GM19025 (cell line): ENCODE measurements at regions not wholly inside any gene's neighbourhood (a gene's known extent, or its start where the extent isn't known, plus 50 kb on each side); places are given as distances from the start of the nearest gene placed in this dataset.
"Not testable (repeated sequence)": the region's sequence is repeated elsewhere in the genome, so short reads cannot be mapped to it uniquely, and the experiment has no call there.

Experiments
- ATAC-seq: cut with Tn5 transposase; IDR thresholded peaks from one replicate; pipeline ENCODE4 v1.9.1; 2021; ENCODE audit warnings: mild to moderate bottlenecking, low read depth, moderate library complexity; ENCODE audit not compliant: unreplicated experiment

DNA sequence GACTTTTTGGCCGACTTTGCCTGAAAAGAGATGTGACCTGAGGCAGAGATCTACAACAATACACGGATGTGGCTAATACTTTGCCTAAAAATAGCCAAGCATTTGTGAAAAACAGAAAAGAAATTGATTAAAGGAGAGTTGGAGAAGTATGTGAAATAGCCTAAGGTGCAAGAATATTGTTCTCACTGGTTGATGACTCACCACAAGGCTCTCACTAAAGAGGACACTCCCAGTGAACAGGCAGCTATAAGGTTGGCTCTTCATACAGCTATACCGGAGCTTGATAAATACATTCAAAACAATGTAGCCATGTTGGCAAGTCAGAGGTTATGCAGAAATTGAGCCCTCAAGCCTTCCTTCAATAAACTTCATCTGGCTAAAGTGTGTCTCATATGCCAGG lies 317.2 kb upstream of the GRAMD2B start:
- no peak for ATAC-seq

DNA sequence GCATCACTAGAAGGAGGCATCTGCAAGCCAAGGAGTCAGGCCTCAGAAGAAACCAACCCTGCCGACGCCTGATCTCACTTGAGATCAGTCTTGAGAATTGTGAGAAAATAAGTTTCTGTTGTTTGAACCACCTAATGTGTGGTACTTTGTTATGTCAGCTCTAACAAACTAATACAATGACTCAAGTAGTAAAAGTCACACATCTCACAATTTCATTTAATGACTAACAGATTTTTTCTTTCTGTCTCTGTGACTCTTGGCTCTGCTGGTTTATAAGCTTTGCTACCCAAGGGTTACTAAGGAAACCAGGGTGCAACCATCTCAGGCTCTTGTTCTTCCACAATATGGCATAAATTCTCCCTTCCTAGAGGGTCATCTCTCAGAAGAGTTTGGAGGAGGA lies 315.8 kb upstream of the GRAMD2B start:
- no peak for ATAC-seq

DNA sequence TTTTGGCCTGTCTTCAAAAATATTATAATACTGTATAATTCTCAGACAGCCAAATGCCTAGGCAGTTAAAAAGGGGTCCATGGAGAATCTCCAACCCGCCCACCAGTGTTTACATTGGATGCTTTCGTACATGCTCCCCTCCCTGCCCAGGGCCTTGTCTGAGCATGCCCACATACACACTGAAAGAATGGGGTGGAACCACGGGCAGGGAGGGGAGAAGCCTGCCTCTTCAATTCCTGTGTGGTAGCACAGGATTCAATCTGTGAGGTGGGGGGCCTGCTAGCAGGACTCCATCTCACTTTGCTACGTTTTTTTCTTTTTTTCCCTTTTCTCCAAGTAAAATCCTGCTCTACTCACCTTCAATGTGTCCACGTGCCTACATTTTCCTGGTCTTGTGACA lies 314.7 kb upstream of the GRAMD2B start:
- ATAC-seq: no peak

DNA sequence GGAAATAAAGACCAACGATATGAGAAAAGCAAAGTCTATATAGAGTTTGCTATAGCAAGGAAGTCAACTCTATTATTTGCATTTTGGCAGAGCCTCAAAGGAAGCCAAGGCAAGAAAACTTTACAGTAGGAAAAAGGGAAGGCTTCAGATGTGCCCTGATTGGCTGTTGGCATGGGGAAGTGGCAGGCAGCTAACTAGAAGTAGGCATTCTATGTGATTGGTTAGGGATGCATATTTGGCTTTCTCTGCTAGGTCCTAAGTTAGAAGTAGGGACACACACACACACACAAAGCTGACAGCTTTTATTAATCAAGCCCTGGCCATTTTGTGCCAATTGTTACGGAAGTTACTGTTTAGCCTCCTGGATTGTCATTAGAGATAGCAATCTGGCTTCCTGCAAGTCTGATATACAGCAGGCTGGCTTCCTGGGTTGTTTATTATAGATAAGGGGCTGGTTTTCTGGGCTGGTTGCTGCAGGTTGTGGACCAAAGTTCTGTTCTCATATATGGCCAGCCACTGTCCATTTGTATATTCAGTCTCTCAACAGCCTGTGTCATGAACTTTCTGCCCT lies 308.1 kb upstream of the GRAMD2B start:
- ATAC-seq: no peak

DNA sequence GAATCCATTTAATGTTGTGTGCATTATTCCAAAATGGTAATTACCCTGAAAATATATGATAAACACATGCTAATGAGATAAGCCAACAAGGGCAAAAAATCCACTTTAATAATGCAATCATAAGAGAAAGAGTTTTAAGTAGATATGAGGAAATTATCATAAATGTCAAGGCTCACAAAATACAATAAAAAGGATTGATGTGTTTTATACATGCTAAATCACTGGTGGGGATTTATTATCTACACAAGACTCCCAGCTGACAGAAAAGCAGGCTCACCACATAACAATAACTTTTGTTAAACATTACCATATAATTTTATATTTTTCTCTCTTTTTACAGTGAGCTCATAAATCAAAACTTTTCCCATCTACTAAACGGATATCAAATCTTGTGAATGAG lies 306.2 kb upstream of the GRAMD2B start:
- ATAC-seq: no peak

DNA sequence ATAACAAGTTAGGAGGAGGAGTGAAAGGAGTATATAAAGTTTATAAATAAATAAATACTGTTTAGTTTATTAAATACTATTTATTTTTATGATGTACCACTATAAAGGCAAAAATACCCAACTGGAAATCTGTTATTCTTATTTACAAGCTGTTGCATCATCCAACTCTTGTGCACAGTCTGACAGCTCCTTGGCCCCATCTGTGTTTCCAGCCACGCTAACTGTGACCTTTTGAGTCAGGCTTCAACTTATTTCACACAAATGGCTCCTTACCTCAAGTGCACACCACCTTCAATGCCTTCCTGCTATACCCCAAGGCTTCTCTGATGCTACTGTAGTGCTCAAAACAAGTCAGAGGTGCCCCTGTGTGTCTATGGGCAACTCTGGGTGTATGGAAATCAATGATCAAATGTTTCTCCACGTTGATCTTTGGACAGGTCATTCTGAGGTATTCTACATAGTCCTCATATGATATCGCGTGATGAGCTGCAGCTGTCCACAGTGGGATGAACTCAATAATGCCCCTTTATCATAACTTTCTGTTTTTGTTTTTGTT lies 303.2 kb upstream of the GRAMD2B start:
- ATAC-seq: no peak

DNA sequence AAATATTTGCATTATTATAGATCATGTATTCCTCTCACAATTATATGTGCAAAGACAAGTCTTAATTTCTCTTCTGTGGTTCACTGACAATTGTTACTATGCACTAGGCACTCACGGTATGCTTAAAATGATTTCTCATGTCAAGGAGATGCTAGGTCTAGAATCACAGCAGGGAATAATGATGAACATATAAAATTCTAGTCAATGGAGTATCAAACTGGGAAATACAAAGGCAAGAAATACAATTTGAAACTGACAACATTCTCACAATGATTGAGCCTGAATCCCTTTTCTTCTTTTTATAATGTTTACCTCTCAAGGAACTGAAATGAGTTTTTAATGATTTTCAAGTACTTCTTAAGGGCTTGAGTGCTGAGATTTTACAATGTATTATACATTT lies 302.3 kb upstream of the GRAMD2B start:
- no peak for ATAC-seq

DNA sequence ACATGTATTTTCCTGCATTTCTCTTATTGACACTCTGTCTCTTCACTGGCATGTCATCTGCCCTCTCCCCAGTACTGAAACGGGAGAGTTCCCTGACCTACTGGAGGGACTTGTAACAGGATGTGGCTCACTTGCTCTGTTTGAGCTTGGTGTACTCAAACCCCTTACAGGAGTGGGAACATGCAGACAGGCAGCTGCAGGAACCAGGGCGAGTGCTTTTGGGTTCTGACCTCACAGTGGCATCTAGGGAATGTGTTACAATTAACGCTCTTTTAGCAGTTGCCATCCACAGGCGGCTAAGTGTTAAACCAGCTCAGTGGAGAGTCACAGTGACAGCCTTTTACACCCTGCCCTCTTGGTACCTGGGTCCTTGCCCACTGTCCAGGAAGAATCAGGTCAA lies 300.3 kb upstream of the GRAMD2B start:
- no peak for ATAC-seq

DNA sequence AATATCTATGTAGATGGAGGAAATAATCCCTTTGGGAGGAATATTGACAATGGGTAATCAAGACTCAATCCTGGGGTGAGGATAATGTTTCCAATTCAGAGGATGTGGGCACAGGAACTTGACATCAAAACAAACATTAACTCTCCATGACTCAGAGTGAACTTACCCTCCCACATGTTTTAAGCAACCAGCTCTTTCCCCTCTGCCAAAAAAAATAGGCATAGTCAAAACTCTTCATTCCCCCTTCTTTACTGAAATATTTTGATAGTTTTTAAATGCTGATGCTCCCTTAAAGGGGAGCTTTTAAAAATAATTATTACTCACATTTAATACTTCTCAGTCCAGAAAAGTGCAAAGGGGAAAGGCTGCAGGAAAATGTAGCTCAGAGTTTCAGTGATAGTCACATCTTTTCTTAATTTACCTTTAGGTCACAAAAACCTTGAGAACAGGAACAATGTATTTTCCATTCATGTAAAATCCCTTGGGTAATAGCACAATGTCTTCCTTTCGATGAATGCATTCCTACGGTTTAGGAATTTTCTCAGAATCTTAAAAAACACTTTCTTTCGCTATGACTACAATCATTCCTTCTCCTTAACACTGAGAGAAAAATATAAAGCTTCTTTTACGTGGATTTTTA lies 298.4 kb upstream of the GRAMD2B start:
- no peak for ATAC-seq

DNA sequence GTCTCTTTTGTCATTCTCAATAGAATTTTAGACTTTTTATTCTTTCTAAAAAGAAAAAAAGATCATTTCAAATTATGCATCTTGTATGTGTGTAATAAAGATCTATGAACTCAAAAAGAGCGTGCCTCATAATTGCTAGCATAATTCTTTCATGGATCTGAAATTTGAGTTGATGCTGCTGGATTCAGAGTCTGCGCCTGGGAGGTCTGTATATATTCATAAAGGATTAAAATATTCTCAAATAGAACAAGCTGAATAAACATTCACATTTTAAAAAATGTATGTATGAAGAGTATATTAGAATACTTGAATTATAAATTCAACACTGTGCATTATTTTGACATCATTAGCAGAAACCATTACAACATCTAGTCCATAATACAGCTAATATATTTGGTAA lies 297.8 kb upstream of the GRAMD2B start:
- ATAC-seq: no peak

DNA sequence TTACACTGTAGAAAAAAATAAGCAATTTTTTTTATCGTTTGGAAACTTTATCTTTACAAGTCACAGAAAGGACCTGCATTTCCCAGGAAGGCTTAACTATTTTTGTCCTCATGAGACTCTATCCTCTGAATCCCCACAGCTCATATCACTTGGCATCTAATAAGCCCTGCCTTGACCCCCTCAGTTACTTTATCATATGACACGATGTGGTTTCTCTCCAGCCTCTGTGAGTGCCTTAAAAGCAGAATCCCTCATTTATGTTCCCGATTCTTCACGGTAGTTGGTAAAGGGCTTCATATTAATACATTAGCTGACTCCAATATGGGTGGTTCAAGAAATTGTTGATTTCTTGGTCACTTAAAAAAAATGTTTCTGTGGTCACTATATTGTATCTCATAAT lies 296.6 kb upstream of the GRAMD2B start:
- no peak for ATAC-seq

DNA sequence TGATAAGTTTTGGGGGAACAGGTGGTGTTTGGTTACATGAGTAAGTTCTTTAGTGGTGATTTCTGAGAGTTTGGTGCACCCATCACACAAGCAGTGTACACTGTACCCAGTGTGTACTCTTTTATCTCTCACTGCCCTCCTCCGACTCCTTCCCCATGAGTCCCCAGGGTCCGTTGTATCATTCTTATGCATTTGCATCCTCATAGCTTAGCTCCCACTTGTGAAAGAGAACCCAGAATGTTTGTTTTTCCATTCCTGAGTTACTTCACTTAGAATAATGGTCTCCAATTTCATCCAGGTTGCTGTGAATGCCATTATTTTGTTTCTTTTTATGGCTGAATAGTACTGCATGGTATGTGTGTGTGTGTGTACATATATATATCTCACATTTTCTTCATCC lies 295.8 kb upstream of the GRAMD2B start:
- not testable (repeated sequence) for ATAC-seq

DNA sequence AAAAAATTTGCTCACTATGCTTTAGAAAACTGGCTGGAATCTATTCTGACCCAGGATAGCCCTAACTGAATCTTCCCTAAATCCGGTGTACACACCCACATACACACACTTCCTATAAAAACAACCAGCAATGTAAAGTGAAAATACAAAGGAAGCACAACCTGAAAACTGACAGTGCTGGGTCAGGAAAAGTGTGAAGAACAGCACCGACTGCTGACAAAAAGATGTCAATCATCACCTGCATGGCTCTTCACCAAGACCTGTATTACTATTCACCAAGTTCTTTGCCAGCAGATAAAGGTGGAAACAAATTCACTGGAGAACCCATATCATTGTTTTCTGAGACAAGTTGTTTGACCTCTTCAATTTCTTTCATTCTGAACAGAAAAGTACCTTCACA lies 293.8 kb upstream of the GRAMD2B start:
- ATAC-seq: no peak

DNA sequence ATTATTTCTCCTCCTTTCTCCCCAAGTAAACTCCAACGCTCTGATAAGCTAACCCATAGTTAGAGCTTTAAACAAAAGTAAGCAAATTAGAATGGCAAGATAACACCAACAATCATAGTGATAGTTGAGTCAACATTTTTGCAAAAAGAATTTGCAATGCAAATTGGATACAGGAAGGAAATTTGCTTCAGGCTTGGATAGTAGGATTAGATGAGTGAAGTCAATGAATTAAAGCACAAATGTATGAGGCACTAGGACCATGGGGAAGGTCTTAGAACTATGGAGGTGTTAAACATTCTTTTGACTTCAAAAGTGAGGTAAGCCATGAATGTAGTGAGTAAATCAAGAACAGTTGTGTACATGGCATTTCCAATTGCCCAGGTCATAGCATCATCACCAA lies 289.8 kb upstream of the GRAMD2B start:
- ATAC-seq: no peak

DNA sequence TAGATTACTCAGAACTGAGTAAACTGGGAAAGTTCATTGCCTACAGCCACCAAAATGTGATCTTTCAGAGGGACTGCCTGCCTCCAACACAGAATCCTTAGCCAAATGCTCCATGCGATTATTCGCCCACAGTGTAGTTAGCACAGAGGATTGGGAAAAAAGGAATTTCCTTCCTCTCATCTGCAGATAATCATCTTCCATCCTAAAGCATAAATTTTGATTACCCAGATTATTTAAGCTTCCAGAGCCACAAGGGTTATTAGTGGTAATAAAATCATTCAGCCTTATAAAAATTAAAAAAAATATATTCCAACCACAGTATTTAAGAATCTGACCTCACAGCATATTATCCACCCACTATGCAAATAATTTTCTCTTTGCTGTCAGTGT lies 285.3 kb upstream of the GRAMD2B start:
- no peak for ATAC-seq

DNA sequence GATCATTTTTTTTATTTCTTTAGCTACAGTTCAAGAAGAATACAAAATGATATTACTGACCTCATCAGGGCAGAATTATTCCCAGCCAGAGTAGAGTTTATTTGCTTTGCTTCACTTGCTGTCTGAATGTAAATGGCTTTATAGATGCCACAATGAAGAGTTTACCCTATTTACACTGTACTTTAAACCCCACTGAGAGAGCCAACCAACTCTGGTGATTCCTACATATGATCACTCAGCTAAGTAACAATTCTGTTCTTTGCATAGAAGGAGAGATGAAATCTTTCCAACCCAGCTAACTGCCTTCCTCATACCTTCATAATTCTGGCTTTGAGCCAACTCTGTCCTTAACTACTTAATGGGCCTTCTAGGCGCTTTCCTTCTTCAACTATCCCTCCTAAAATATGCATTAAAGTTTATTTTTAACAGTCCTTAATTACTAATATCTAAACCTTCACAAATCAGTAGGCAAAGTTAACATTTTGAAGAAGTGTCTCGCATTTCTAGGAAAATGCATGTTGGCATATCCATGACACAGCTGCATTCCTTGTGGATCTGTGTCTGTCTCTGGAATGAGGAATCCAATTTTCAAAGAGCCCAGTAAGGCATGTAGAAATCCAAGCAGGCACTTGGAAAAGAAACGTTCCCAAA lies 284.8 kb upstream of the GRAMD2B start:
- no peak for ATAC-seq

DNA sequence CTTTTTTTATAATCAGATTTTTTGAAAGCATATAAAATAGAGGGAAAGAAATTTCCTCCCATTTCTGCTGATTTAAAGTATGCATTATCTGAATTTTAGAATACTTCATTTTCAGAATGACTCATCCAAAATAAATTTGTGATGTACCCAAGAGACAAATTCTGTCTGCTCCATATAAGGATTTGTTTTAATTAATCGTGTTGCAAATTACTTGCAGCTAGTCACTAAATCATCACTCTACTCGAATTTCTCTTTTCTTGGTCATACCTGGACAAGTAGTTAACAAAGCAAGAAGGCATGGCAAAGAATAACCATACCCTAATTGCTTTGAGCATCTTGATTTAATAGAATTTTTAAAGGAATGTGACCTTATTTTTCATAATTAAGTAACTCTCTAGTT lies 284.1 kb upstream of the GRAMD2B start:
- no peak for ATAC-seq

DNA sequence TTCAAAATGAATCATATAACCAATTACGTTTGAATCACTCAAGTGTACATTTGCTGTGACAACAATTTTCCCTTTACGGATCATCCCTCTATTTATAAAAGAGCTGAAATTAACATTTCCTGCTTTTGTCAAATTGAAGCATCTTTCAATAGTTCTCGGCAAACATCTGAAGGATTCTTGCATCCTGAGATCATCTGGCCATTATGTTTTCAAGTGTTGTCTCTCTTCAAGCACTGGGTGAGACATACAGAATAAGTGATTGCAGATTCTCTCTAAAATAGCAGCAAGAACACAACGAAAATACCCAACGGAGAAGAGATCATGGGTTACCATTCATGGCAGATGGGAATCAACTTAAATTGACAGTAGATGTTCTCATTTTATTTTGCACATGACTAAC lies 283.4 kb upstream of the GRAMD2B start:
- no peak for ATAC-seq

DNA sequence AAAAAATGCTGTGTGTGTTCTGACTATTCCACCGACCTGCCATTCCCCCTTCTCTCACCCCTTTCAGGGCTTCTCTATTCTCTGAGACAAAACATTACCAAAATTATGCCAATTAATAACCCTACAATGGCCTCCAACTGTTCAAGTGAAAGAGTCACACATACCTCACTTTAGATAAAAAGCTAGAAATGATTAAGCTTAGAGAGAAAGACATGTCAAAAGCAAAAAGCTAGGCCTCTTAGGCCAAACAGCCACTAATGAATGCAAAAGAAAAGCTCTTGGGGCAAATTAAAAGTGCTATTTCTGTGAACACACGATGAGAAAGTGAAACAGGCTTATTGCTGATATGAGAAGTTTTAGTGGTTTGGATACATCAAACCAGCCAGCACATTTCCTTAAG lies 279.6 kb upstream of the GRAMD2B start:
- peak; percentile 63 for ATAC-seq

DNA sequence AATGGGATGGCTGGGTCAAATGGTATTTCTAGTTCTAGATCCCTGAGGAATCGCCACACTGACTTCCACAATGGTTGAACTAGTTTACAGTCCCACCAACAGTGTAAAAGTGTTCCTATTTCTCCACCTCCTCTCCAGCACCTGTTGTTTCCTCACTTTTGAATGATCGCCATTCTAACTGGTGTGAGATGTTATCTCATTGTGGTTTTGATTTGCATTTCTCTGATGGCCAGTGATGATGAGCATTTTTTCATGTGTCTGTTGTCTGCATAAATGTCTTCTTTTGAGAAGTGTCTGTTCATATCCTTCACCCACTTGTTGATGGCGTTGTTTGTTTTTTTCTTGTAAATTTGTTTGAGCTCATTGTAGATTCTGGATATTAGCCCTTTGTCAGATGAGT lies 272.9 kb upstream of the GRAMD2B start:
- not testable (repeated sequence) for ATAC-seq

DNA sequence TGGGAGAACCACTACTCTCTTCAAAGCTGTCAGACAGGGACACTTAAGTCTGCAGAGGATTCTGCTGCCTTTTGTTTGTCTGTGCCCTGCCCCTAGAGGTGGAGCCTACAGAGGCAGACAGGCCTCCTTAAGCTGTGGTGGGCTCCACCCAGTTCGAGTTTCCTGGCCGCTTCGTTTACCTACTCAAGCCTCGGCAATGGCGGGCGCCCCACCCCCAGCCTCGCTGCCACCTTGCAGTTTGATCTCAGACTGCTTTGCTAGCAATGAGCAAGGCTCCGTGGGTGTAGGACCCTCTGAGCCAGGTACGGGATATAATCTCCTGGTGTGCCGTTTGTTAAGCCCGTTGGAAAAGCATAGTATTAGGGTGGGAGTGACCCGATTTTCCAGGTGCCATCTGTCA lies 267.9 kb upstream of the GRAMD2B start:
- not testable (repeated sequence) for ATAC-seq

DNA sequence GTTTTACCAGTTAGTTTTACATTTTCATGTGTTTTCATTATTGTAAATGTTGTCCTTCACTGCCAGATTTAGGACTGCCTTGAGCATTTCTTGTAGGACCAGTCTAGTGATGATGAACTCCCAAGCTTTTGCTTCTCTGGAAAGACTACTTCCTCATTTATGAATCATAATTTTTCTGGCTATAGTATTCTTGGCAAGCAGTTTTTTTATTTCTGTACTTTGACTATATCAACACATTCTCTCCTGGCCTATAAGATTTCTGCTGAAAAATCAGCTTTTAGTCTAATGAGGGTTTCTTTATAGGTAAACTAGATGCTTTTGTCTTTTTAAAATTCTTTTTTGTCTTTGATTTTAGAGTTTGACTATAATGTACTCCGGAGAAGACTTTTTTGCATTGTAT lies 256.8 kb upstream of the GRAMD2B start:
- no peak for ATAC-seq
